GM18870 (cell line): ENCODE measurements at regions not wholly inside any gene's neighbourhood (a gene's known extent, or its start where the extent isn't known, plus 50 kb on each side); places are given as distances from the start of the nearest gene placed in this dataset.

Experiments used
- ATAC-seq: cut with Tn5 transposase; IDR thresholded peaks from one replicate; pipeline ENCODE4 v1.9.1; 2021; ENCODE audit warnings: moderate library complexity; ENCODE audit not compliant: unreplicated experiment

DNA sequence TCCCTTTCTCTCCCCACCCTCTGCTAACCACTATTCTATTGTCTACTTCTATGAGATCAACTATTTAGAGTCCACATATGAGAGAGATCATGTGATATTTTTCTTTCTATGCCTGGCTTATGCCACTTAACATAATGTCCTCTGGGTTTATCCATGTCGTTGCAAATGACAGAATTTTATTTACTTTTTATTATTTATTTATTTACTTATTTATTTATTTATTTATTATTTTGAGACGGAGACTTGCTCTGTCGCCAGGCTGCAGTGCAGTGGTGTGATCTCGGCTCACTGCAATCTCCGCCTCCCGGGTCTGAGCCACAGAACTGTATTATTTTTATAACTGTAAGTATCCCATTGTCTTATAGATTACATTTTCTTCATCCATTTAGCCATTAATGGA lies 443.4 kb upstream of the CDH19 start:
- no peak for ATAC-seq

DNA sequence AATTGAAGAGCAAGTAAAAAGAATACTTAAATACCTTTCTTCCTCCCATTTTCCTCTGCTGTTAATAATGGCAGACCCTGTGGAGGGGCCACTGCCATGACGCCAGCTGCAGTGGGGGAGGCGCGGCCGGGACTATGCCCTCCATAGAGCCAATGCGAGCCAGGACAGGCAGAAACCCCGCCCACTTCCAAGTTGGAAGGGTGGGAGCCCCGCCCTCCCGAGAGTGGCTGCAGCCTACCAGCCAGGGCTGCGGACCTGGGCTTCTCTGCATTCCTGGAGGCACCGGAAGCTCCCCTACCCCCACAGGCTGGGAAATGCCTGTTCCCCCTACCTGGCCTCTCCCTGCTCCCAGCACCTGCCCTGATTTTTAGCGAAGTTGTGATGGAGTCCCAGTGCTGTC lies 439.4 kb upstream of the CDH19 start:
- ATAC-seq = no peak

DNA sequence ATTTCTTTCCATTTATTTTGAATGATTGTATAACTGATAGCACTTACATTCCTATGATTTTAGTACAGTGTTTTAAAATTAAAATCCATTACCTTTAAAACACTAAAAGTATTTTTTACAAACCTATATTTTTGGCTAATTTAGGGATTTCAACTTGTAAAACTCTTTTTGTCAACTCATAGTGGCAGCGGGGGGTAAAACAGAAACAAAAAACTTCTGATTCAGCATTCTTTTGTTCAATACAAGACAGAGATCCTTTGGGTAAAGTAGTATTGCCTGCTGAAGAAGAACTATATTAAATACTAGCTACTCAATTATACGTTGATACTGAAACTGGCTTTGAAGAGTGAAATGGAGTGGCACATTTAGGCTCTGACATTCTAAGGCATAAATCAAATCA lies 437.4 kb upstream of the CDH19 start:
- ATAC-seq = no peak

DNA sequence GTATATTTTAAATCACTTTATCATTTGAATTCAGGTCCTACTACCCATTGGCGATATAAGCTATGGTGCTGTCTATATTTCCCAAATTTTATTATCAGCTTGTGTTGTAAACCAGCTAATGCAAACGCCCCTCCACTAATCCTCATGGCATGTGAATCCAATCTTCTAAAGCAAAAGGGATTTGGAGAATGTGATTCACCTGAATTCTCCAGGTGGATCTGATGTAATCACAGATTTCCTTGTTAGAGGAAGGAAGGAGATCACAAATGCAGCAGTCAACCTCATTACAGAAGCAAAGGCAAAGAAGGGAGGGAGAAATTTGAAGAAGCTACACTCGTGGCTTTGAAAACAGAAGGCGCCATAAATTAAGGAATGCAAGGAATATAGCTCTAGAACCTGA lies 431.1 kb upstream of the CDH19 start:
- ATAC-seq = no peak

DNA sequence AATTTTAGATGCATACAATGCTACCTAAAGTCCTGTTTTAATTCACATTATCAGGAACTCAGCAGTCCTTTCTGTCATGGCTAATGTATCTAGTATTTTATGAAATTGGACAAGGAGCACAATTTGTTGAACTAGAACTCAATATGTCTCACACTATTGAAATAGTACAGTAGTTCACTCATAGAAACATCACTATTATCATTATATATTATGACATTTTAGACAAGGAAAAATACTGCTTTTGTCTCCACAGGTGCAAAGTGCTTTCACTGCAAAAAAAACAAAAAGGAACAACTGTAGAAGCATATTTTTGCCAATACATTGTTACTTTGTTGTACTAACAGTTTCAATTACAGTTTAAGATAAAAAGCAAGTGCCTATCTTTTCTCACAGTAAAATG lies 419.2 kb upstream of the CDH19 start:
- ATAC-seq = no peak

DNA sequence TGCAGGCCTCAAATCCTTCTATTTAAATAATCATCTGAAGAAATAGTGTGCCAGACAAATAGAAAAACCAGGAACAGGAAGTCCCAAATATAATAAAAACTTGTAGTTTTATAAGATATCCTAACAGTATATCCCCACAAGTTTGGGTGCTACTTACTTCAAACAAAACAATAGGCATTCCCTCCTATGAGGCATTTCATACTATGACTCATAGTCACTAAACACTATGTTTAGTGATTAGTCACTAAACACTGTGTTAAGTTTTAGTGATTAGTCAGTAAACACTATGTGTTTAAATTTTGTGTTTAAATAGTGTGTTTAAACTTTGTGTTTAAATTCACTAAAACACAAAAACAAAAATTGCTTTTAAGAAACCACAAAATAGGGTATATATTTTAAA lies 407.0 kb upstream of the CDH19 start:
- no peak for ATAC-seq

DNA sequence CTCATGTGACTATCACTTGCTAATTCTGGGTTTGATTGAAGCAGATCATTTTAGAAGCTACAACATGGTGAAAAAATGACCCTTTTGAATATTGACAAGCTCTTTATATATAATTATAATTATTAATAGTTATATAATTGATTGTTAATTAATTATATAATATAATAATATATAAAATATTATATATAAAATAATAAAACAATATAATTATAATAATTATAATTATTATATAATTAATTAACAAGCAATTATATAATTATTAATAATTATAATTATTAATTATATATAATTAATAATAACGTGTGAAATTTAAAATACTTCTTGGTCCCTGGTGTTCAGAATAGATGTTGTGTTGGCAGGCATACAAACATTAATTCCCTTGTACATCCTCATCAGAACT lies 404.1 kb upstream of the CDH19 start:
- ATAC-seq = no peak

DNA sequence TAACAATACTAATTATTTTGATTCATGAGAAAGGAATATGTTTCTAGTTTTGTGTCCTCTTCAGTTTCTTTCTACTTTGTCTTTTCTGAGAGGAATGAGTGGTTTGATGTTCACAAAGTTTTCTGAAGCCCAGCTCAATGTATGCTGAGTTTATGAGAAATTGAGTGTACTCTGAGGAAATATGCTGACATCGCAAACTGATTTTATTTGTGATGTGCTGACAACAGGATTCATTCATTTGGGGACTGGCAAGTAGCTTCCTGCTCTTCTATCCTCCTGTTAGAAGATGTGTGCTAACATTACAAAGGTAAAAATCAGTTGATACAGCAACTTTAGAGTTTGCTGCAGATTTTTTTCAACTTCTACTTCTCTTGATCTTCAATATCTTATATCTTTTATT lies 403.2 kb upstream of the CDH19 start:
- no peak for ATAC-seq

DNA sequence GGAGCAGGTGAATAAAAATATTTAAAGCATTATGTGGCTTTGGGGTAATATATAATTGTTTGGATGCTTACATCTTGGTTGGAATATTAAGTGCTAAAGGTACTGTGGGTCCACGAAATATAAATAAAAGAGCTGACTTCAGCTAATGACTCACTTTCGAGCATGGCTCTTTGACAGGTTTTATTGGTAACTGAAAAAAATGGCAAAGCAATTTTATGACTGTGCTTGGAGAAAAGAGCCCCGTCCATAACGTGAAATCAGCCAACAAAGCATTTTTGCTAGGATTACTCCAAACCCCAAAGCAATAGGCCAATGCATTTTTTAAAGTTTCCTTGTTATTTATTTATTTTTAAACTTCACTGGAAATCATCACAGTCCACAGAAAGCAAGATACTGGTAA lies 397.2 kb upstream of the CDH19 start:
- ATAC-seq = no peak

DNA sequence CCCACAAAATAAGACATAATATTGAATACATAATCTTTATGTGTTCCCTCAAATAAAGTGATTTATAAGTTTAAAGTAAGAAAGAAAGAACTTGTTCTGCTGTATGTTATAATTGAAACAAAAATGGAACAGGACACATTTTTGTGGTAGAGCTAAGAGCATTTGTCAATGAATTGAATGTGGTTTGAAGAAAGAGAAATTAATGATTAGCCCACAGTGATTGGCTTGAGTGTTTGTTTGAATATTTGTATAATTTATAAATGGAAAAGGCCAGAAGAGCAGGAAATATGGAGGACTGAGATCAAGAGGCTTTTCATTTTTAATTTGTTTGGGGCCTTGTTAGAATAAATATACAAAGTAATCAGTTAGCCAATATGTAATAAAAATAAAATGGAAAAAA lies 395.1 kb upstream of the CDH19 start:
- ATAC-seq = no peak

DNA sequence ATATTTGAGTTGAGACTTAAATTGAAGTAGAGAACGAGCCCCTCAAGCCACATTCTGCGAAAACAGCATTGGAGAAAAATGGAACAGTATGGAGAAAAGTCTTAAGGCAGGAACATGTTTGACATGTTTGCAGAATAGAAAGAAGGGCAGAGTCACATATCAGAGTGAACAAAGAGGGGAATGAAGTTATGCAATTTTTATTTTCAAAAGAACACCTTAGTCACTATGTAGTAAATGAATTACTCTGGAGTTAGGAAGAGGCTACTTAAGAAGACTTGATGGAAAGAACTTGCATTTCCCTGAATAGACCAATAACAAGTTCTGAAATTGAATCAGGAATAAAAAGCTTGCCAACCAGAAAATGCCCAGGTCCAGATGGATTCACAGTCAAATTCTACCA lies 391.4 kb upstream of the CDH19 start:
- ATAC-seq = no peak

DNA sequence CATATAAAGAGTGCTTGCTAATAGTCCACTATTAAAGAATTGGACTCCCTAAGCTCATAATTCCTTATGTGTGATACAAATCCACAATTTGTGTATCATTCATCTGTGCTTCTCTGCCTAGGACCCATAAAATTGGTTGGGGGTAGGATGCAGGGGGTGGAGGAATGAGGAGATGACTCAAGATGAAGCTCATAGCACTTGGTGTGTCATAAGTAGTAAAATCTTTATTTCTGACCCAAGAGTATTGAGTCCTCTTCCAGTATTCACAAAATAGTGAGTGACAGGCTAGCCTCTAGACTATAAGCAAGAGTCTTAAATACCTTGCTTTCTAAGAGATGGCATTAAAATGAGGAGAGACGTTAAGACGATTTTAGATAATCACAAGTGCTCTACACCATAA lies 390.9 kb upstream of the CDH19 start:
- ATAC-seq = no peak

DNA sequence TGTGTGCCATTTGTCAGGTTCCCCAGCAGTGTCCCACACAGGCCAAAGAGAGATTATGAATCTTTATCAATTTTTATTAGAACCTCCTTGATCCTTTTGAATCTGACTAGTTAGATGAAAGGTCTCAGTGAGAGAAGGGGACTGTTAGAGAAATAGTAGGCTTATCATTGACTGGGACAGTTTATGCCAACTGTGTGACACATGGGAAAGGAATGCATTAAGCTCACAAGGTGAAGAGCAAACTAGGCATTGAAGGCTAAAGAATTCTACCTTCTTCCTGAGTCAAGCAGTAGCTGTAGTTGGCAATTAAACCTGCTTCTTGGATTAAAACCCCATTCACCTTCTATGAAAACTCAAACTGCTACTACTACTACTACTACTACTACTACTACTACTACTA lies 389.6 kb upstream of the CDH19 start:
- ATAC-seq = no peak

DNA sequence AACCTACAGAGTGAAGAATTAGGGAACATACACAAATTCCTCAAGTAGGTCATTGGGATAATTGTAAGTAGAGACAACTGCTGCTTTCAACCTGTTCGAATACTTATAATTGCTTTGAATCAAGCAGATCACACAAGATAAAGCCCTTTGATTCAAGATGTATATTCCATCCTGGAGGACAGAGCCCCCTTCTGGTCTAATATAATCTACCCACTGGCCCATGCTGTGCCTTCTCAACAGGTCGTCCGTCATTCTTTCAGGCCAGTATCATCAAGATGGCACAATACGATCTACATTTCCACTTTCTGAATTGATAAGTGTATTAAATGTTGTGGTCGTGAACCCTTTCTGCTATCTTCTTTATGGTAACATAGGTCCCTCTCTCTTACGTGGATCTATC lies 387.0 kb upstream of the CDH19 start:
- no peak for ATAC-seq

DNA sequence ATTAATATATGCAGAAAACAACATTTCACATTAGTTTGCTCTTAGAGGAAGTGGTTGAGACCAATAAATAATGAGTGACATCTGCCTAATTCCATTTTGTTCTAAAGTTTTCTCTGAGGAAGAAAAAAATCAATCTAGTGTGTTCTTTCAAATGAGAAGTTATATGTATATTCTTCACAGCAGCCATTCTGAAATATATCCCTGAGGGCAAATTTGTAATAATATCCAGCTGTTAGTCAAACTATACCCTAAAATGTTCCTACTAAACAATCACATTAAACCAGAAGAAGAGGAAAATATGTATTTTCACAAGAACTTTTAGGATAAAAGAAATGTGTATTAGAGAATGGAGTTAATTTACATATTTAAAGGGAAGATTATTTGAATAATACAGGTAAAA lies 375.1 kb upstream of the CDH19 start:
- no peak for ATAC-seq

DNA sequence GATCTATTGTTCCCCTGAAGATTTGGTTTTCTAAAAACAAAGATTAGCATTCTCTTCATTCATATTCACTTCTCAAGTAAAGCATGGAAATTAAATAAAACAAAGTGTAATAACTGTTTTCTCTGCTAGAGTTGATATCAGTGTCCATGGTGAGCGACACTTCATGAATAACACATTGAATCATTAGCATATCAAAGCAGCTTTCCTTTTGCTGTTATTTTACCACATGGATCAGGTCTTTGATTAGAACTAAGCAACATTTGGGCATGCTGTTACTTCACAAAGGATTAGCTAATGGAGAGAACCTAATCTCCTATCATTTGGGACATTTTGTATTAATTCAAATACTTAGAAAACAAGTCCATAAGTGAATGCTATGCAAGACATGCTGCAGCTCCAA lies 368.8 kb upstream of the CDH19 start:
- no peak for ATAC-seq

DNA sequence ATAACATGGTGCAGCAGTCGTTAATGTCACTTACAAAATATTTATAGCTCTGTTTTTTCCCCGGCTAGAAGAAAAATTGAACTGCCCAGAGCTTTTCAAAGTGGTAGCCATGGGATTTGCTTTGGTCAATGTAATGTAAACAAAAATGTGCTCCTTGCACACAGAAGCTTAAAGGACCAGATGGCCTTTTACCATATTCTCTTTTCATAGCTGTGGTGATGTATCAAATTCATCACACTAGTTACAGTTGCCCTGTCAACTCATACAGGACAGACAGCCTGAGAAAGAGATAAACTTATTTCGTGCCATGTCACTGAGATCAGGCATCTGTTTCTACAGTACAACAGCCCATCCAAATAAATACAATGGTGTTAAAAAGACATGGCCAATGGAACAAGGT lies 368.1 kb upstream of the CDH19 start:
- no peak for ATAC-seq

DNA sequence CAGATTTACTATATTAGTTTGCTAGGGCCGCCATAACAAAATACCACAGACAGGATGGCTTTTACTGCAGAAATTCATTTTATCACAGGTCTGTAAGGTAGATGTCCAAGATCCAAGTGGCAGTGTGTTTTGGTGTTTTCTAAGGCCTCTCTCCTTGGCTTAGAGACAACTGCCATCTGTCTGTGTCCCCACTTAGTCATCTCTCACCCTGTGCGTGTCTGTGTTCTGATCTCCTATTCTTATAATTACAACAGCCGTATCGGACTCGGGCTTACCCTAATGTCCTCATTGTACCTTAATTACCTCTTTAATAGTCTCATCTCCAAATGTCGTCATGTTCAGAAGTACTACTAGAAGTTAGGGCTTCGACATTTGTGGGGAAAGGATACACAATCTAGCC lies 362.3 kb upstream of the CDH19 start:
- ATAC-seq = no peak

DNA sequence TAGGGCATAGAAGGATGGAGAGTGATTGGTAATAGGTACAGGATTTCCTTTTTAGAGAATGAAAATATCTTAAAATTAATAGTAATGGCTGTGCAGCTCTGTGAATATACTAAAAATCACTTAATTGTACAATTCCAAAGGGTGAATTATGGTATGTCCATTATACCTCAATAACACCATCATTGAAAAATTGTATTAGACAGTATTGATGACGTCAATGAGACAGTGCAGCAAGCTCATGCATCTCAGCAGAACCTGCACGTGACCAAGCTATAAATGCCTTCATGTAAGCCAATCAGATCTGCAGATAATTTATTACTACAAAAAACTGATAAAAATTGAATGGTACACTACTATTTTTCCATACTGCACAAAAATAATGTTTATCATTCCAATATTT lies 354.4 kb upstream of the CDH19 start:
- ATAC-seq = no peak

DNA sequence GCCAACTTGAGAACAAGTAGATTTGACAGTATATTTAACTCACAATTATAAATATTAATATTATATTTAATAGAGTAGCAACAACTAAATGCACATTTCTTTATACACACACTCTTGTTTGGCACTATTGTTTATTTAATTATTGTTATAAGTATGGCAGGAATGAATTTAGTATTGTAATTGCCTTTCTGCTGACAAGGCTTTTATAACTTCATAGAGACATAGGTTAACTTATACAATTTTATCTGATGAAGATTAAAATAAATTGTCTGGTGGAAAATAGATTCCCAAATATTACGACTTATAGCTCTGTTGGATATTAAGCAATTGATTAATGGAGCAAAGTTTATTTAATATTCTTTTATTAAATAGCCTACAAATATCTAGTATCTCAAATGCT lies 347.9 kb upstream of the CDH19 start:
- ATAC-seq = no peak

DNA sequence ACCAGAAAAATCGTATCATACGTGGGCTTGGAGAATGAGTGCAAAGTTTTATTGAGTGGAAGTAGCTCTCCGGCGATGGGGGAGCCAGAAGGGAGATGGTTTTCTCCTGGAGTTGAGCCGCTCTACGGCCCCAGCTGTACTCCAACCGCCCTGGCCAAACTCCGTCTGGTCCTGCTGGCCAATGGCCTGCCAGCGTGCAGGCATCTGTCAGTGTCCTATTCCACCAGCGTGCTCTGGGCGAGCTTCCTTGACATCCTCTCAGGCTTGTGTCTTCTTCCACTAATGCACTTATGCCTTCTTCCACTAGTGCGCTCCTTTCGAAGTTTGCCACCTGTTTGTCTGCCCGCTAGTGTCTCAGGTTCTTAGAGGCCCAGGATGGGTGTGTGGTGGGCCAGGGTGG lies 345.5 kb upstream of the CDH19 start:
- ATAC-seq = no peak

DNA sequence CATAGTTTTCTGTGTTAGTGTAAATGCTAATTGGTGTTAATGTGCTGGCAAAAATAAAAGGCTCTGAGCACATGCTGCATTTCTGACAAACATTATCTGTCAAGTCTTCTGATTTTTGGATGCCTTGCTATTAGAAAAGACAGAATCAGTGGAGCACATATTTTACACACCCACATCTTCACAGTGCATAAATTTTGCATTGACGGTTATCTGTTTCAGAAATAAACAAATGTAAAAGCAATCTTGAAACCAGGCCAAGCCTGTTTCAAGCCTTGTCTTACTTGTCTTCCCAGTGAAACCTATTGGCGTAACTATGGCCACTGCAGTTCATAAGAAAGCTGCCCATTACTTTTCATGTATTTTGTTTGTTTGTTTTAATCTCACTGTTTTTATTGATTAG lies 333.7 kb upstream of the CDH19 start:
- ATAC-seq = no peak

DNA sequence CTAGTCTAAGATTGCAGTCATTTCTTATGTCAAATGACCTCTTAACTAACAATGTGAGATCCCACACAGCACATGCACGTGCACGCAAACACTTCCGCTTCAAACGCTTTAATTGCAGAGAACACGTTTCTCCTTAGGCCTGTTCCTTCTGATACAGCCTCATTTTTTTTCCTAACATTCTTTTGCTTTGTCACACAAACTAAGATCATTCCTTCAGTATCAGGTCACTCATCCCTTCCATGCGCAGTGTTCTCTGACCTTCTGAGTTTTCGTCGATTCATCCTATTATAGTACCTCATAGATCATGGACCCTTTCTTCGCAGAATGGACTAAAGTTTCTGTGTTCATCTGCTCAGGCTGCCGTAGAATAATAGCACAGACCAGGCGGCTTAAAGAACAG lies 327.1 kb upstream of the CDH19 start:
- ATAC-seq = no peak

DNA sequence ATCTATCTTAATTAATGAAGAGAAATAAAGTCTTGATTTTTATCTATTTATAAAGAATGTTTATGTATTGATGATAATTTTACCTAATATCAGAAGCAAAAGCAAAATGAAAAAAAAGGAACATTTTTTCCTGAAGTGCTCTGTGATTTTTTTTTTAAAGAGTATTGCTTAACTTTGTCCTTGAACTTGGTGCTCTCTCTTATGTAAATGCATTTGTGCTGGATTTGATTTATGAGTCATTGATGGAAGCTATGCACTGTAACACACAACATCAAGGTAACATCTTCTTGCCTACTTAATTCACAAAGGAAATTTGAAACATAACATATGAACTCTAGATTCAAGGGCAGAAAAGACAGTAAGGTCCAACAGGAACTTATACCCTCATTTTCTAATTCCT lies 312.9 kb upstream of the CDH19 start:
- ATAC-seq = no peak
